HG03521 (cell line): ENCODE measurements at regions not wholly inside any gene's neighbourhood (a gene's known extent, or its start where the extent isn't known, plus 50 kb on each side); places are given as distances from the start of the nearest gene placed in this dataset.

Experiments
- ATAC-seq: cut with Tn5 transposase; IDR thresholded peaks from one replicate; pipeline ENCODE4 v1.9.1; 2021; ENCODE audit warnings: mild to moderate bottlenecking, moderate library complexity; ENCODE audit not compliant: unreplicated experiment

- ATAC-seq: no peak
Measured at GRCh38 chr13:103762523-103762922, 696.3 kb upstream of the SLC10A2 start.

GRCh38 chr13:103759361-103759760 is 693.1 kb upstream of the SLC10A2 start:
- no peak for ATAC-seq

- no peak for ATAC-seq
Measured at GRCh38 chr13:103758222-103758621, 692.0 kb upstream of the SLC10A2 start.

- no peak for ATAC-seq
Measured at GRCh38 chr13:103757361-103757760, 691.1 kb upstream of the SLC10A2 start.

GRCh38 chr13:103754783-103755182 is 688.6 kb upstream of the SLC10A2 start:
- no peak for ATAC-seq

DNA sequence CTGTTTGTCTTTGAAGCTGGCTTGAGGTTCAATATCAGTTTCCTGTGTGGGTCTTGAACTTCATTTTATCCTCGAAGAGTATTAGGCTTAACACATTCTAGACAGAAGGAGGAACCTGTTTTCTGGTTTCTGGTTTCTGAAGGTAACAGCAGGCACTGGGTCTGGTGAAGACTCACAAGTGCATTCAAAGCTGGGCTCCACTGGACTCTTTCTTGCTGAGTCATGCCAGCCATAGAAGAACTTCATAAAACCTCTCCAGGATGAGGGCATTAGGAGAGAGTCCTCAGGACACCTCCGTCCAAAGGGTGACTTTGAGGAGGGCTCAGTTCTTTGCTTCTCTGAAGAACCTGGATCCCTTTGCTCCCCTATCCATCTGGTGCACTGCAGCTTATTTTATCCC is 668.6 kb upstream of the SLC10A2 start:
- ATAC-seq: no peak

DNA sequence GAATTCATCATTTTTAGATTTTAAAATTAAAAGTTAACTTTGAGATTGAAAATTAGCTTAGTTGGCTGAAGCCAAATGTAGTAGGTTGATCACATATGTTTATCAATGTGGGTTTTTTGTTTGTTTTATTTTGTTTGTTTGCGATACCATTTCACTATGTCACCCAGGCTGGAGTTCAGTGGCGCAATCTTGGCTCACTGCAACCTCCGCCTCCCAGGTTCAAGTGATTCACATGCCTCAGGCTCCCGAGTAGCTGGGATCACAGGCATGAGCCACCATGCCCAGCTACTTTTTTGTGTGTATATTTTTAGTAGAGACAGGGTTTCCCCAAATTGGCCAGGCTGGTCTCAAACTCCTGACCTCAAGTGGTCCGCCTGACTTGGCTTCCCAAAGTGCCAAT is 665.7 kb upstream of the SLC10A2 start:
- ATAC-seq: no peak

- ATAC-seq: no peak
Measured at GRCh38 chr13:103730407-103730806, 664.2 kb upstream of the SLC10A2 start.

- ATAC-seq: no peak
Measured at GRCh38 chr13:103726808-103727207, 660.6 kb upstream of the SLC10A2 start.

DNA sequence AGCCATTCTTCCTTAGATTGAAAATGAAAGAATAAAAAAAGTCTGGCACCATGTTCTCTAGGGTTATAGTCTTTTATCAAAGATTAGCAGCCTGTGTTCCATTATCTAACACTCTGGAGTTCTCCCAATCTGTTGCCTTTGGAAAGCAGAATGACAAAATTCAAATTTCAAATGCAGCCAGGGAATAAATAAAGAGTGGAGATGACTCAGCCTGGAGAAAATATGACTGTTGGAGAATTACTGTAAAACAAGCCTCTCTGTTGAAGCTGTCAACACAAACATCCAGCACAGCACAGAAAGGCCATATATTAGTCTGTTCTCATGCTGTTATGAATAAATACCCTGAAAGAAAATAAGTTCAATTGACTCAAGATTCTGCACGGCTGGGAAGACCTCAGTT is 650.5 kb upstream of the SLC10A2 start:
- no peak for ATAC-seq

DNA sequence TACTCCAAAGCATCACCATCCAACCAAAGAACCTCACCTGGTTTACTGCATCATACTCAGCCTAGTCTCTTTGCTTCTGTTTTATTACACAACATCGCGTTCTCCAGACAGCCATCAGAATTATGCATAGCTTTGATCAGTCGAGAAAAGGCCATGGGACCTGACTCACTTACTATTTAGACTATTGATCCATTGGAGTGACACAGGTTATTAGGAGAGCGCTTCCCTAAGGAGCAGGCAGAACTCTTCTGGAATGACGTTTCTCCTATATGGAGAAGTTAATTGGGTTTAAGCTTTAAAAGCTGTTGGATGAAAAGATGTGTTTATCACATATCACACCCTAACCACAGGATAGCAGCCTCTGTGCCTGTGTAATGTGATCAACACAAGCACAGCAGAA is 649.1 kb upstream of the SLC10A2 start:
- no peak for ATAC-seq

- no peak for ATAC-seq
Measured at GRCh38 chr13:103703246-103703645, 637.0 kb upstream of the SLC10A2 start.

DNA sequence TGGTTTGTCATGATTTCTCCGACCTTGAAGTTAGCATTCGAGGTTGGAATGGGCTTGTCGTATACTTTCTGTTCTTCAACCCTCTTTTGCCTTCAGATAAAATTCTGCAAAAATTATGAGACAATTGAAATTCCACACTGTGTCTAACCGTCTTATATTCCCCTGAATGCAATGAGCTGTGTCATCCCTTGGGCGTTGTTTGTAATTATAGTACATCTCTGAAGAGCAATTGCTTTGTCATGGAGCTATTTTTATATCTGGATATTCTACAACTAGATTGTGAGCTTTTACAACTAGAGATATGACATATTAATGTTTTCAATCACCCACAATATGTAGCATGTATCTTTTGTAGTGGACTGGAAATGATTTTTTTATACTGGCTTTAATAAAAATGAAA is 631.8 kb upstream of the SLC10A2 start:
- no peak for ATAC-seq

GRCh38 chr13:103695320-103695719 is 629.1 kb upstream of the SLC10A2 start:
- no peak for ATAC-seq

- ATAC-seq: no peak
Measured at GRCh38 chr13:103694471-103694870, 628.3 kb upstream of the SLC10A2 start.

DNA sequence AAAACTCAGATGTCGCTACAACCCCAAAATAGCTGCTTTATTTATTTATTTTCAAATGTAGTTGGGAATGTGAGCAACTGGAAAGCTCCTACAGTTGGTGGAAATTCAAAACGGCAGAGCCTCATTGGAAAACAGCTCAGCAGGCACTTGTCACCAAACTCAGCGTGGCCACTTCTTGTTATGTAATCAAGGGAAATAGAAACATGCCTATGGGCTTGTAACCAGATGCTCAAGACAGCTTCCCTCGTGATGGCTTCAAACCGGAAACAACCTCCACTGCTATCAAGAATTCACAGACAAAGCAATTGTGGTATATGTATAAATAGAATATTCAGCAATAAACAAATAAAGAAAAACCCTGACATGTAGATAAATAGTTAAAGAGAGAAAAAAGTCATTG is 627.8 kb upstream of the SLC10A2 start:
- no peak for ATAC-seq

- no peak for ATAC-seq
Measured at GRCh38 chr13:103692442-103692841, 626.2 kb upstream of the SLC10A2 start.

GRCh38 chr13:103676329-103676728 is 610.1 kb upstream of the SLC10A2 start:
- no peak for ATAC-seq

- ATAC-seq: no peak
Measured at GRCh38 chr13:103671547-103671946, 605.3 kb upstream of the SLC10A2 start.

DNA sequence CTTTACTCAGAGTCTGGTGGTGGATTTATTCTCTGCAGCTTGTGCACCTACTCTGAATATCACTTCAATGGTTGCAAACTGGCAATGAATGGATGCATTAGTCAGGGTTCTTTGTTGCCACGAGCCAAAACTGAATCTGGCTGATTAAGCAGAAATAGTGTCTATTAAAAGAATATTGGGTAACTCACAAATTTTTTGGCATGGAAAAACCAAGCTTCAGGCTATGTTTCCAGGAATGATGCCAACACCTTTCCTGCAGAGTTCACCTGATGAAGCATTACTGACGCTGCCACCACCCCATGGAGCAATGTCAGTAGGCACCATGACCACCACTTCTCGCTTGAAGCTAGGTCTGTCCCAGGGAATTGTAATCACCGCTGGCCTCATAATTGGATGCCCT is 597.8 kb upstream of the SLC10A2 start:
- no peak for ATAC-seq

GRCh38 chr13:103656311-103656710 is 590.1 kb upstream of the SLC10A2 start:
- no peak for ATAC-seq

- no peak for ATAC-seq
Measured at GRCh38 chr13:103640606-103641005, 574.4 kb upstream of the SLC10A2 start.

DNA sequence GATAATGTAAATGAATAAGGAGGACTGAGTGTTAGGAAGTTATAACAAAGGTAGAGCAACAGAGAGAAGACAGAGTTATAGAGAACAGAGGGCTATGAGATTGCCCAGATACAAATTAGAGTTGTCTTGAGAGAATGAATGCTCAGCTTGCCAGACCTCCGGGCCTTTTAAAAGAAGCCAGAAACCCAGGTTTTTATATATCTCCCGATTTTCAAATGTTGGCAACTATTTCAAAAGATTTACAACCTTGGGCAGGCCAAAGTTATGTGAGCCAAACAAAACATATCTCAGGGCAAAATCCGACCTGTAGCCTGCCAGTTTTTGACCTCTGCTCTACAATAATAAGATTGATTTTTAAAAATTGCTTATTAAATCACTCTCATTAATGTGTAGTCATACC is 573.1 kb upstream of the SLC10A2 start:
- no peak for ATAC-seq

- no peak for ATAC-seq
Measured at GRCh38 chr13:103638706-103639105, 572.5 kb upstream of the SLC10A2 start.
